HG03457 (cell line): ENCODE measurements at regions not wholly inside any gene's neighbourhood (a gene's known extent, or its start where the extent isn't known, plus 50 kb on each side); places are given as distances from the start of the nearest gene placed in this dataset.

Experiments used
- ATAC-seq: cut with Tn5 transposase; IDR thresholded peaks from one replicate; pipeline ENCODE4 v1.9.1; 2021; ENCODE audit warnings: moderate number of reproducible peaks; ENCODE audit not compliant: unreplicated experiment

GRCh38 chr6:79777713-79778579 is 146.8 kb downstream of the SH3BGRL2 start:
- peak; percentile 83 for ATAC-seq

DNA sequence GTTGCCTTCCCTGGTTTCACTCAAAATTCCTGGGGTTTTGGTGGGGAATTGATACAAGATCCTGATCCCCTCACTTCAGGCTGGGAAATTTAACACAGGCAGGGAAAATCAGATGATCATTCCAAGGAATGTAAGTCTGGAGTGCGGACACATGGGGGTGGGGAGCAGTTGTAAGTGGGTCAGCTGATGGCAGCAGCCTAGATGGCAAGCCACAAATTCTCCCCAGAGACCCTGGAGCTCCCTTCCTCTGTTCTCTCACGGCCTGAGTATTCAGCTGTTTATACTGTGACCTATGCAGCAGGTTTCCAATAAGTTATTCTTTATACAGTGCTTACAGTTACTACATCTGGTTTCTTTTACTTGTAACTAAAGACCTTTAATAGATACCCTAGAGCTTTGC is 144.9 kb downstream of the SH3BGRL2 start:
- ATAC-seq, result no peak

- no peak for ATAC-seq
Measured at GRCh38 chr6:79775222-79775621, 144.1 kb downstream of the SH3BGRL2 start.

- no peak for ATAC-seq
Measured at GRCh38 chr6:79764747-79765146, 133.6 kb downstream of the SH3BGRL2 start.

DNA sequence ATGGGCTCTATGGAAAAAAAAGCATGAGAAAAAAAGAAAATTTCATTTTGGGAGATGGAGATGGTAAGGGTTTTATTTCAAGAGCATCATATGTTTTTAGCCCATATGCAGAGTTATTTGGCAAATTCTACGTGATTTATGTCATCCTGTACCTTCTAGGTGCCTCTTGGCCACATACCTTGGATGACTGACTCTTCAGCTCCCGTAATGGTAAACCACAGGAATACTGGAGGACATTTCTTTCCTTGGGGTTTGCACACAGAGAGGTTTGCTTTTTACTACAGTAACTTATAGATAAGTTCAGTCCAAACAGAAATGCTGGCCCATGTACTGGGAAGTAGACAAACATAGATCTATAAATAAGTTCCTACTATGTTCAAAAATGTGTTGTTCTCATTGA is 132.2 kb downstream of the SH3BGRL2 start:
- no peak for ATAC-seq

GRCh38 chr6:79762370-79762769 is 131.2 kb downstream of the SH3BGRL2 start:
- no peak for ATAC-seq

DNA sequence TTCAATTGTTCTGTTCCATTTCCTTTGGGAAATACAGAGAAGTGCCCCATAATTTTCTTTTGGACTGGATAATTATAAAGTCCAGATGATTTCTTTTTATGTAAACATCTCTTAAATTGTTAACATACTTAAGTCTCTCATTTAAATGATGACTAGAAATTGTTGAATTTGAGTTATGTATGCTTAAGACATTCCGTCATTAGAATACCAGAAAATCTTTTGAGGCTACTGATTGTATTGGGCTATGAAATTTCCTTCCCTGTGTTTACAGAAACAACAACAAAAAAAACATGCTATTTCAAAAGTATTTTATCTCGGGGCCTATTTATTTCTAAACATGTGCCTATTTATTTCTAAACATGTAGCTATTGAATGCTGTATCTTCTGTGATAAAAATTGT is 125.4 kb downstream of the SH3BGRL2 start:
- ATAC-seq, result no peak

GRCh38 chr6:79755967-79756366 is 124.8 kb downstream of the SH3BGRL2 start:
- ATAC-seq, result no peak
